ENCODE measurements at regions not wholly inside any gene's neighbourhood (a gene's known extent, or its start where the extent isn't known, plus 50 kb on each side); places are given as distances from the start of the nearest gene placed in this dataset.

DNA sequence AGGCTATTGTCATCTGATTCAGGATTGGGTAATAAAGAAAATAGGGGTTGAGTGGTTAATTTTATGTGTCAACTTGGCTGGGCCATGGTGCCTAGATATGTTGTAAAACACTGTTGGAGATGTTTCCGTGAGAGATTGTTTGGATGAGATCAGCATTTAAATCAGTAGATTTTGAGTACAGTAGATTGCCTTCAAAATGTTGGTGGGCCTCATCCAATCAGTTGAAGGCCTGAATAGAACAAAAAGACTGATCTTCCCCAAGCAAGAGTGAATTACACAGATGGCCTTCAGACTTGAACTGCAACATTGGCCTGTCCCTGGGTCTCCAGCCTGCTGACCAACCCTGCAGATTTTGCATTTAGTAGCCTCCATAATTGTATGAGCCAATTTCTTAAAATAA is 401.3 kb upstream of the KIF2A start:
- peaks cover 0 to 2% (median 0%) of the 10 kb centered on the region in 11 donors for H3K9me3 Mint-ChIP-seq
- no peaks in the 10 kb centered on the region for H3K4me1 ChIP-seq (ENCODE audit: control insufficient read depth in 2 of 2, insufficient read depth in 2 of 2, low read length in 2 of 2)
- H3K27me3 ChIP-seq (ENCODE audit: control insufficient read depth in 2 of 2, insufficient read depth in 2 of 2, low read length in 2 of 2), result no peaks in the 10 kb centered on the region
- CTCF ChIA-PET, result no interaction called here
- ATAC-seq (no peak), DNase-seq (no peak)
- H3K36me3 Mint-ChIP-seq, result no peaks in the 10 kb centered on the region
- no peaks in the 10 kb centered on the region for H3K36me3 ChIP-seq (ENCODE audit: control insufficient read depth in 2 of 3, insufficient read depth in 3 of 3, low read length in 3 of 3)
- H3K4me1 Mint-ChIP-seq, result no peaks in the 10 kb centered on the region
- intact Hi-C loops (cut with micrococcal nuclease), result no loop called here
- no peak overlapping the region for H3K4me3 Mint-ChIP-seq
- H3K9me3 ChIP-seq (ENCODE audit: control insufficient read depth in 2 of 3, low read length in 3 of 3), result no peaks in the 10 kb centered on the region
- no peak overlapping the region for H3K4me3 ChIP-seq (ENCODE audit: low read length)
- H3K27ac Mint-ChIP-seq, result no peak overlapping the region
- H3K27me3 Mint-ChIP-seq, result peaks cover 0 to 5% (median 0%) of the 10 kb centered on the region in 5 donors
- H3K27ac ChIP-seq (ENCODE audit: low read depth, low read length), result no peak overlapping the region
- POLR2A ChIA-PET, result no interaction called here

GRCh38 chr5:61905613-61906012 is 400.4 kb upstream of the KIF2A start:
- ATAC-seq (no peak), DNase-seq (no peak)
- CTCF ChIA-PET, result no interaction called here
- Histone ChIP-seq H3K9me3 (ENCODE audit: control insufficient read depth in 2 of 3, low read length in 3 of 3) (no peaks in the 10 kb centered on the region), H3K27me3 (ENCODE audit: control insufficient read depth in 2 of 2, insufficient read depth in 2 of 2, low read length in 2 of 2) (no peaks in the 10 kb centered on the region), H3K27ac (ENCODE audit: low read depth, low read length) (no peak overlapping the region), H3K36me3 (ENCODE audit: control insufficient read depth in 2 of 3, insufficient read depth in 3 of 3, low read length in 3 of 3) (no peaks in the 10 kb centered on the region), H3K4me1 (ENCODE audit: control insufficient read depth in 2 of 2, insufficient read depth in 2 of 2, low read length in 2 of 2) (no peaks in the 10 kb centered on the region), H3K4me3 (ENCODE audit: low read length) (no peak overlapping the region)
- POLR2A ChIA-PET, result no interaction called here
- H3K27me3 Mint-ChIP-seq, result peaks cover 0 to 5% (median 0%) of the 10 kb centered on the region in 5 donors
- H3K27ac Mint-ChIP-seq, result no peak overlapping the region
- no peaks in the 10 kb centered on the region for H3K4me1 Mint-ChIP-seq
- H3K9me3 Mint-ChIP-seq, result peaks cover 0 to 4% (median 0%) of the 10 kb centered on the region in 11 donors
- no peaks in the 10 kb centered on the region for H3K36me3 Mint-ChIP-seq
- intact Hi-C loops (cut with micrococcal nuclease), result no loop called here
- H3K4me3 Mint-ChIP-seq, result no peak overlapping the region

GRCh38 chr5:61906820-61907219 is 399.2 kb upstream of the KIF2A start:
- H3K4me3 Mint-ChIP-seq, result no peak overlapping the region
- H3K4me3 ChIP-seq (ENCODE audit: low read length), result no peak overlapping the region
- ChIA-PET POLR2A (no interaction called here), CTCF (no interaction called here)
- DNase-seq, result no peak
- H3K36me3 Mint-ChIP-seq, result no peaks in the 10 kb centered on the region
- H3K4me1 Mint-ChIP-seq, result no peaks in the 10 kb centered on the region
- H3K9me3 ChIP-seq (ENCODE audit: control insufficient read depth in 2 of 3, low read length in 3 of 3), result no peaks in the 10 kb centered on the region
- H3K27ac Mint-ChIP-seq, result no peak overlapping the region
- intact Hi-C loops (cut with micrococcal nuclease), result no loop called here
- no peaks in the 10 kb centered on the region for H3K36me3 ChIP-seq (ENCODE audit: control insufficient read depth in 2 of 3, insufficient read depth in 3 of 3, low read length in 3 of 3)
- peaks cover 0 to 5% (median 0%) of the 10 kb centered on the region in 11 donors for H3K9me3 Mint-ChIP-seq
- no peak overlapping the region for H3K27ac ChIP-seq (ENCODE audit: low read depth, low read length)
- H3K27me3 ChIP-seq (ENCODE audit: control insufficient read depth in 2 of 2, insufficient read depth in 2 of 2, low read length in 2 of 2), result no peaks in the 10 kb centered on the region
- H3K4me1 ChIP-seq (ENCODE audit: control insufficient read depth in 2 of 2, insufficient read depth in 2 of 2, low read length in 2 of 2), result no peaks in the 10 kb centered on the region
- peaks cover 0 to 5% (median 0%) of the 10 kb centered on the region in 5 donors for H3K27me3 Mint-ChIP-seq
- ATAC-seq, result no peak

- H3K4me1 Mint-ChIP-seq, result no peaks in the 10 kb centered on the region
These were observed 398.0 kb upstream of the KIF2A start for GRCh38 chr5:61907995-61908394.

DNA sequence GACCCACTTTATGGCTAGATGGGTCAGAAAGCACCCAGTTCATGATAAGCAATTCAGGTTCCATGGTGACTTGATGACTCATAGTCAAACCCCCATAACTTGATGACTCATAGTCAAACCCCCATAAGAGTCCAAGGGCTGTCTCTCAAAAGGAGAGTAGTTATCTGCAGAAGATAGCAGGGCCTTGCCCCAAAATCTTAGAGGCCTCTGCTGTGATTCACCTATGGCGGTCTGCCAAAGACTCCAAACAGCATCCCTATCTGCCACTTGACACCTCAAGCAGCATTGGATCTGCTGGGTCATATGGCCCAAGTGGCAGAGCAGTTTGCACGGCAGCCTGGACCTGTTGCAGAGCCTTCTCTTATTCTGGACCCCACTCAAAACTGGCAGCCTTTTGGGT is 395.2 kb upstream of the KIF2A start:
- no peaks in the 10 kb centered on the region for H3K4me1 ChIP-seq (ENCODE audit: control insufficient read depth in 2 of 2, insufficient read depth in 2 of 2, low read length in 2 of 2)
- no peaks in the 10 kb centered on the region for H3K36me3 ChIP-seq (ENCODE audit: control insufficient read depth in 2 of 3, insufficient read depth in 3 of 3, low read length in 3 of 3)
- H3K27ac Mint-ChIP-seq, result no peak overlapping the region
- DNase-seq, result no peak
- peaks cover 0 to 13% (median 2%) of the 10 kb centered on the region in 11 donors for H3K9me3 Mint-ChIP-seq
- H3K4me1 Mint-ChIP-seq, result no peaks in the 10 kb centered on the region
- intact Hi-C loops (cut with micrococcal nuclease), result no loop called here
- ATAC-seq, result no peak
- no peaks in the 10 kb centered on the region for H3K27me3 ChIP-seq (ENCODE audit: control insufficient read depth in 2 of 2, insufficient read depth in 2 of 2, low read length in 2 of 2)
- H3K27ac ChIP-seq (ENCODE audit: low read depth, low read length), result no peak overlapping the region
- peaks cover 0 to 7% (median 3%) of the 10 kb centered on the region in 5 donors for H3K27me3 Mint-ChIP-seq
- no peak overlapping the region for H3K4me3 Mint-ChIP-seq
- ChIA-PET POLR2A (no interaction called here), CTCF (no interaction called here)
- H3K4me3 ChIP-seq (ENCODE audit: low read length), result no peak overlapping the region
- H3K36me3 Mint-ChIP-seq, result no peaks in the 10 kb centered on the region
- H3K9me3 ChIP-seq (ENCODE audit: control insufficient read depth in 2 of 3, low read length in 3 of 3), result no peaks in the 10 kb centered on the region

More at GRCh38 chr5:61907995-61908394, 398.0 kb upstream of the KIF2A start:
- no peak overlapping the region for H3K27ac Mint-ChIP-seq
- POLR2A ChIA-PET, result no interaction called here
- no peaks in the 10 kb centered on the region for H3K36me3 Mint-ChIP-seq
- no peak for DNase-seq
- ATAC-seq, result no peak
- no peaks in the 10 kb centered on the region for H3K9me3 ChIP-seq (ENCODE audit: control insufficient read depth in 2 of 3, low read length in 3 of 3)
- no peaks in the 10 kb centered on the region for H3K27me3 ChIP-seq (ENCODE audit: control insufficient read depth in 2 of 2, insufficient read depth in 2 of 2, low read length in 2 of 2)
- H3K9me3 Mint-ChIP-seq, result peaks cover 0 to 9% (median 0%) of the 10 kb centered on the region in 11 donors
- peaks cover 0 to 5% (median 0%) of the 10 kb centered on the region in 5 donors for H3K27me3 Mint-ChIP-seq
- H3K27ac ChIP-seq (ENCODE audit: low read depth, low read length), result no peak overlapping the region
- CTCF ChIA-PET, result no interaction called here
- H3K4me3 ChIP-seq (ENCODE audit: low read length), result no peak overlapping the region
- H3K36me3 ChIP-seq (ENCODE audit: control insufficient read depth in 2 of 3, insufficient read depth in 3 of 3, low read length in 3 of 3), result no peaks in the 10 kb centered on the region
- intact Hi-C loops (cut with micrococcal nuclease), result no loop called here
- no peaks in the 10 kb centered on the region for H3K4me1 ChIP-seq (ENCODE audit: control insufficient read depth in 2 of 2, insufficient read depth in 2 of 2, low read length in 2 of 2)
- no peak overlapping the region for H3K4me3 Mint-ChIP-seq

DNA sequence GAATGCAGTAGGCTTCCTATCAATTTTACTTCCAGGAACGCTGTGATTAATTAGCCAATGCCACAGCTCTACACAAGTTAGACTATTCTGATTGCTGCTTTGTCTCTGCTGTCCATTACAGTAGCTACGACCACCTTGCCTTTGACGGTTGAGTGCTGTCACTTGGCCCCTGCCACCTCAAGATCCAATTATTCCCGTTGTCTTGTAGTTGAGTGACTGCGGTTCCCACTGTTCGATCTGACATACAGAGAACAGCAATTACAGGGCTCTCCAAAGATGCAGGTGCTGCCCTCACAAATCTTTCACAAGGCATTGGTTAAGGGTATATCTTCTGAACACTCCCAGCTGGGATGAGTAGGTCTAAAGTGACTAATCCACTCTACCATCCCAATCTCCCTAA is 393.4 kb upstream of the KIF2A start:
- ATAC-seq, result no peak
- Histone ChIP-seq H3K36me3 (ENCODE audit: control insufficient read depth in 2 of 3, insufficient read depth in 3 of 3, low read length in 3 of 3) (no peaks in the 10 kb centered on the region), H3K4me1 (ENCODE audit: control insufficient read depth in 2 of 2, insufficient read depth in 2 of 2, low read length in 2 of 2) (no peaks in the 10 kb centered on the region), H3K27ac (ENCODE audit: low read depth, low read length) (no peak overlapping the region), H3K27me3 (ENCODE audit: control insufficient read depth in 2 of 2, insufficient read depth in 2 of 2, low read length in 2 of 2) (no peaks in the 10 kb centered on the region), H3K9me3 (ENCODE audit: control insufficient read depth in 2 of 3, low read length in 3 of 3) (no peaks in the 10 kb centered on the region), H3K4me3 (ENCODE audit: low read length) (no peak overlapping the region)
- ChIA-PET POLR2A (no interaction called here), CTCF (no interaction called here)
- no peak for DNase-seq
- Mint-ChIP-seq H3K9me3 (peaks cover 0 to 15% (median 2%) of the 10 kb centered on the region in 11 donors), H3K27ac (no peak overlapping the region), H3K4me1 (no peaks in the 10 kb centered on the region), H3K27me3 (peaks cover 0 to 7% (median 3%) of the 10 kb centered on the region in 5 donors), H3K36me3 (no peaks in the 10 kb centered on the region), H3K4me3 (no peak overlapping the region)
- intact Hi-C loops (cut with micrococcal nuclease), result no loop called here

DNA sequence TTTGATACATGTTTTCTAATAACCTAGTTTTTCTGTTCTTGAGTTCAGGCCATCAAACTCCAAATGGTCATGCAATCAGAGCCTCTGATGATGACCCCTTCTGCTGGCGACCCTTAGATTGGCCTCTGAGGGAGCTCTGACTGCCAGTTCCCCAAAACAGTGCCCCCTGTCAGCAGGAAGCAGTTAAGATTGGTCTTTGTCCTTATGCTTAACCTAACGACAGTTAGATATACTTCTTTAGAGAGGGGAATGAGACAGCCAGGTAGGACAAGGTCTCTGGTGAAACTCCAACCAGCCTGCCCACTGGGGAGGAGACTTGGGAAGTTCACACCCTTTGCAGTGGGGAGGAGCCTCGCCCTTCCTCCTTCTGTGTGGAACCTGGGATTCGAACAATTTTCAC is 390.4 kb upstream of the KIF2A start:
- Histone ChIP-seq H3K36me3 (ENCODE audit: control insufficient read depth in 2 of 3, insufficient read depth in 3 of 3, low read length in 3 of 3) (no peaks in the 10 kb centered on the region), H3K4me3 (ENCODE audit: low read length) (no peak overlapping the region), H3K9me3 (ENCODE audit: control insufficient read depth in 2 of 3, low read length in 3 of 3) (no peaks in the 10 kb centered on the region), H3K4me1 (ENCODE audit: control insufficient read depth in 2 of 2, insufficient read depth in 2 of 2, low read length in 2 of 2) (no peaks in the 10 kb centered on the region), H3K27ac (ENCODE audit: low read depth, low read length) (no peak overlapping the region), H3K27me3 (ENCODE audit: control insufficient read depth in 2 of 2, insufficient read depth in 2 of 2, low read length in 2 of 2) (no peaks in the 10 kb centered on the region)
- Mint-ChIP-seq H3K27ac (no peak overlapping the region), H3K4me1 (peaks cover 0 to 2% (median 0%) of the 10 kb centered on the region in 7 donors), H3K9me3 (peaks cover 0 to 13% (median 2%) of the 10 kb centered on the region in 11 donors), H3K36me3 (no peaks in the 10 kb centered on the region), H3K27me3 (peaks cover 0 to 7% (median 0%) of the 10 kb centered on the region in 5 donors), H3K4me3 (no peak overlapping the region)
- ATAC-seq (no peak), DNase-seq (no peak)
- ChIA-PET CTCF (no interaction called here), POLR2A (no interaction called here)
- intact Hi-C loops (cut with micrococcal nuclease), result no loop called here

All from naive thymus-derived CD4-positive, alpha-beta T cell (primary cell).